ENCODE measurements at regions not wholly inside any gene's neighbourhood (a gene's known extent, or its start where the extent isn't known, plus 50 kb on each side); places are given as distances from the start of the nearest gene placed in this dataset.

DNA sequence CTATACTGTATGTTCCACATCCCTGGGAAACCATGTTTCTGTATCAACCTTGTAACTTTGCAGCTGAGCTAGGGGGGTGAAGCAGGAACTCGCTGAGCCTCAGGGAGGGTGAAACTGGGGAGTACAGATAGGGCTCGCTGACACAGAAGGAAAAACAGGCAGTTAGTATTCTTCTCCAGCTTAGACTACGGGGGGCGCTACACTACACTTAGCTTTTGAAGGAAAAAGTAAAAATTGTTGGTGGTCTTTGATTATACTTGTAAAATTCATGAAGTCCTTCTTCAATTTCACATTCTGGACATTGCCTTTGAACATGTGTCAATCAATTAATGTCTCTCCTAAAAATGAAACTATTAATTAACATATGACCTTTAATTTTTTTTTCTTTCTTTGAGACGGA is 73.5 kb upstream of the RGMA start:
- Histone ChIP-seq H3K27me3 (ENCODE audit: control insufficient read depth, insufficient read depth, low read length) (no peaks in the 10 kb centered on the region), H3K9me3 (ENCODE audit: control insufficient read depth in 2 of 3, insufficient read depth in 1 of 3, low read length in 3 of 3) (no peaks in the 10 kb centered on the region), H3K9ac (ENCODE audit: low read length in 3 of 3) (no peak overlapping the region), H3K27ac (ENCODE audit: low read depth in 2 of 2, low read length in 2 of 2) (no peak overlapping the region), H3K4me3 (ENCODE audit: low read length in 3 of 3) (no peak overlapping the region), H3K36me3 (ENCODE audit: control insufficient read depth in 2 of 3, insufficient read depth in 3 of 3, low read length in 3 of 3) (no peaks in the 10 kb centered on the region), H3K4me1 (ENCODE audit: control insufficient read depth in 2 of 3, insufficient read depth in 2 of 3, low read depth in 1 of 3, low read length in 3 of 3) (no peaks in the 10 kb centered on the region)
- TF ChIP-seq, protein P1, sequence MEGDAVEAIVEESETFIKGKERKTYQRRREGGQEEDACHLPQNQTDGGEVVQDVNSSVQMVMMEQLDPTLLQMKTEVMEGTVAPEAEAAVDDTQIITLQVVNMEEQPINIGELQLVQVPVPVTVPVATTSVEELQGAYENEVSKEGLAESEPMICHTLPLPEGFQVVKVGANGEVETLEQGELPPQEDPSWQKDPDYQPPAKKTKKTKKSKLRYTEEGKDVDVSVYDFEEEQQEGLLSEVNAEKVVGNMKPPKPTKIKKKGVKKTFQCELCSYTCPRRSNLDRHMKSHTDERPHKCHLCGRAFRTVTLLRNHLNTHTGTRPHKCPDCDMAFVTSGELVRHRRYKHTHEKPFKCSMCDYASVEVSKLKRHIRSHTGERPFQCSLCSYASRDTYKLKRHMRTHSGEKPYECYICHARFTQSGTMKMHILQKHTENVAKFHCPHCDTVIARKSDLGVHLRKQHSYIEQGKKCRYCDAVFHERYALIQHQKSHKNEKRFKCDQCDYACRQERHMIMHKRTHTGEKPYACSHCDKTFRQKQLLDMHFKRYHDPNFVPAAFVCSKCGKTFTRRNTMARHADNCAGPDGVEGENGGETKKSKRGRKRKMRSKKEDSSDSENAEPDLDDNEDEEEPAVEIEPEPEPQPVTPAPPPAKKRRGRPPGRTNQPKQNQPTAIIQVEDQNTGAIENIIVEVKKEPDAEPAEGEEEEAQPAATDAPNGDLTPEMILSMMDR (IDR thresholded peaks at IDR 0.05; ENCODE audit: borderline replicate concordance, extremely low read depth, insufficient read depth) = no peak
- intact Hi-C loops (cut with DNase I) = no loop called here
- no peak for DNase-seq
- no peak for FAIRE-seq

DNA sequence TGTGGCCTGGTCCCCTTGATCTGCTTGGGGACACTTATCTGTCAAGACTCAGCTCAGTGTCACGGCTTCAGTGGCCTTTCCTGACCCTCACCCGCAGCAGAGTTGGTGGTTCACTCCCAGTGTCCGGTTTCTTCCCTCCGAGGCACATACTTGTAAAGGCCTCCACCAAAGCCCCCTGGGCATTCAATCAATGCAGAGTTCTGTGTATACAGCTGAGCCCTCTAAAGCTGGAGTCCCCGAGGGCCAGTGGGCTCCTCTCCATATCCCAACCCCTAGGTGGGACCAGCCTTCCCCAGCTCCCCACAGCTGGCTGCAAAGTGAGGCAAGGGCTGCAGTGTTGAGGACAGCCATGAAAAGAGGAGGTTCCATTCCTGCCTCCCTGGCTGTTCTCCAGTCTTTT is 70.9 kb upstream of the RGMA start:
- TF ChIP-seq, protein P1 (IDR thresholded peaks at IDR 0.05; ENCODE audit: borderline replicate concordance, extremely low read depth, insufficient read depth) = no peak
- no peaks in the 10 kb centered on the region for H3K4me1 ChIP-seq (ENCODE audit: control insufficient read depth in 2 of 3, insufficient read depth in 2 of 3, low read depth in 1 of 3, low read length in 3 of 3)
- DNase-seq (no peak), FAIRE-seq (no peak)
- intact Hi-C loops (cut with DNase I) = no loop called here
- H3K9ac ChIP-seq (ENCODE audit: low read length in 3 of 3) = no peak overlapping the region
- H3K9me3 ChIP-seq (ENCODE audit: control insufficient read depth in 2 of 3, insufficient read depth in 1 of 3, low read length in 3 of 3) = no peaks in the 10 kb centered on the region
- no peak overlapping the region for H3K27ac ChIP-seq (ENCODE audit: low read depth in 2 of 2, low read length in 2 of 2)
- H3K36me3 ChIP-seq (ENCODE audit: control insufficient read depth in 2 of 3, insufficient read depth in 3 of 3, low read length in 3 of 3) = no peaks in the 10 kb centered on the region
- H3K4me3 ChIP-seq (ENCODE audit: low read length in 3 of 3) = no peak overlapping the region
- no peaks in the 10 kb centered on the region for H3K27me3 ChIP-seq (ENCODE audit: control insufficient read depth, insufficient read depth, low read length)

DNA sequence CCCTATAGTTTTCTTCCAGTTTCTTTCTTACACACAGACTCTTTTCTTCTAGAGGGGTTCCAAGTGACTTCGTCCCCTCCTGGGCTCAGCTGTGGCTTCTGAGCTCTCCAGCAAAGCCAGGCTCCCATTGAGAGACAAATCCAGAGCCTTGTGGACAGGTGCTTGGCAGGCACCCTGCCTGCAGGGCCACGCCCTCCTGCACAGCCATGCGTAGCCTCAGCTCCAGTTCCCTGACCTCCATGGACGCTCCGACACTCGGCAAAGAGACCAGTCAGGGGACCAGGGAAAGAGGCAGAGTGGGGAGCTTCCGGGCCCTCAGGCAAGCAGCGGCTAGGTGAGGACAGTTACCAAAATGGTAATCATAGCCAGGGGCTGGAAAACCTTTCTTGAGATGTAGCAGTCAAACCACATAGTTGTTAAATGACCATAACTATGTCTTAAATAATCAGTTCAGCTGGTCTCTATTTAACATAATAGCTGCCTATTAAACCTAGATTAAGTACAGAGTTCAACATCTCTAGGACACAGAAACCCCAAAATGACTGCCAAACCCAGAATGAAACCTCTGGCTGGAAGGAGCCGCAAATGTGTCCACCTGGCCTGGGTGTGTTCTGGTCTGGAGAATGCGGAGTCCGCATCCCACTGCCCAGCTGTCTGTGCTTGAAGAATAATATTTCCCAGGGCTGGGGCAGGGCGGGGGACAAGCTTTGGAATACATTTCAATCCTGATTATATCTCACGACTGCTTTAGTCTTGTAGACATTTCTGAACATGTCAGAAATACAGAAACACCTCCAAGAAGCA is 69.3 kb upstream of the RGMA start:
- H3K9ac ChIP-seq (ENCODE audit: low read length in 3 of 3) = no peak overlapping the region
- no peaks in the 10 kb centered on the region for H3K27me3 ChIP-seq (ENCODE audit: control insufficient read depth, insufficient read depth, low read length)
- no peaks in the 10 kb centered on the region for H3K4me1 ChIP-seq (ENCODE audit: control insufficient read depth in 2 of 3, insufficient read depth in 2 of 3, low read depth in 1 of 3, low read length in 3 of 3)
- FAIRE-seq (no peak), DNase-seq (no peak)
- no peak overlapping the region for H3K27ac ChIP-seq (ENCODE audit: low read depth in 2 of 2, low read length in 2 of 2)
- H3K9me3 ChIP-seq (ENCODE audit: control insufficient read depth in 2 of 3, insufficient read depth in 1 of 3, low read length in 3 of 3) = no peaks in the 10 kb centered on the region
- TF ChIP-seq, protein P1 (IDR thresholded peaks at IDR 0.05; ENCODE audit: borderline replicate concordance, extremely low read depth, insufficient read depth) = no peak
- intact Hi-C loops (cut with DNase I) = no loop called here
- no peaks in the 10 kb centered on the region for H3K36me3 ChIP-seq (ENCODE audit: control insufficient read depth in 2 of 3, insufficient read depth in 3 of 3, low read length in 3 of 3)
- H3K4me3 ChIP-seq (ENCODE audit: low read length in 3 of 3) = no peak overlapping the region

Measured in kidney (tissue), 13 donors.